ENCODE measurements at regions not wholly inside any gene's neighbourhood (a gene's known extent, or its start where the extent isn't known, plus 50 kb on each side); places are given as distances from the start of the nearest gene placed in this dataset.

DNA sequence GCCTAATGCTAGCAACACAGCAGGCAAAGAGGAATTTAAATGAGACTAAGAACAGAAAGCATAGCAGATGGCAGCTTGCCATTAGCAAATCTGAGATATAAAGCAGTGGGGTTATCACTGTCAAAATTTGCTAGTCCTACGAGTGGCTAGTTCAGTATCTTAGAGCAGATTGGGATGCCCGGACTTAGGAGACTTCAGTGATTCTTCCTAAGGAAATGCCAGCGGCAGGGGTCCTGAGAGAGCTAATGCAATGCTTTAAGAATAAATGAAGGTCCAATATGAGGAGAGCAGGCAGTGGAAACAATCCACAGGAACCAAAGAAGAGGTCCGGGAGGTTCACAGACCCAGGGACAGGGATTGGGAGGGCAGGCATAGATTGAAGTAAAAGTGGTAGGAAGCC, 169.3 kb upstream of the NPSR1 start:
- Histone ChIP-seq H3K4me1 (ENCODE audit: insufficient read depth) (peaks cover 24% of the 10 kb centered on the region), H3K27me3 (ENCODE audit: insufficient read depth) (no peaks in the 10 kb centered on the region), H3K36me3 (ENCODE audit: insufficient read depth) (no peaks in the 10 kb centered on the region), H3K9me2 (ENCODE audit: insufficient read depth) (peaks cover 14% of the 10 kb centered on the region; the same call in 1 of the 2 replicates), H3K4me3 (no peak overlapping the region), H3K79me2 (replicated peaks; ENCODE audit: insufficient read depth) (no peaks in the 10 kb centered on the region), H4K20me1 (replicated peaks; ENCODE audit: insufficient read depth) (no peaks in the 10 kb centered on the region), H2AFZ (peak overlapping the region; percentile 75; the same call in 1 of the 2 replicates), H3F3A (replicated peaks; ENCODE audit: low read depth) (no peaks in the 10 kb centered on the region), H3K4me2 (peak overlapping the region; percentile 49; the same call in 1 of the 2 replicates), H3K27ac (ENCODE audit: low read depth) (no peak overlapping the region)
- ATAC-seq: no peak
- peak; percentile 38 for DNase-seq (ENCODE audit: low spot score)
- Mint-ChIP-seq H3K36me3 (ENCODE audit: low read depth) (peaks cover 2% of the 10 kb centered on the region; the same call in 2 of the 3 replicates), H3K27ac (no peak overlapping the region; the same call in 1 of the 2 replicates), H3K4me3 (no peak overlapping the region; the same call in 2 of the 3 replicates), H3K27me3 (ENCODE audit: insufficient read depth, low read depth, poor library complexity) (no peaks in the 10 kb centered on the region), H3K4me1 (peaks cover 26% of the 10 kb centered on the region), H3K9me3 (no peaks in the 10 kb centered on the region; the same call in 2 of the 3 replicates)
- TF ChIP-seq, protein P1, sequence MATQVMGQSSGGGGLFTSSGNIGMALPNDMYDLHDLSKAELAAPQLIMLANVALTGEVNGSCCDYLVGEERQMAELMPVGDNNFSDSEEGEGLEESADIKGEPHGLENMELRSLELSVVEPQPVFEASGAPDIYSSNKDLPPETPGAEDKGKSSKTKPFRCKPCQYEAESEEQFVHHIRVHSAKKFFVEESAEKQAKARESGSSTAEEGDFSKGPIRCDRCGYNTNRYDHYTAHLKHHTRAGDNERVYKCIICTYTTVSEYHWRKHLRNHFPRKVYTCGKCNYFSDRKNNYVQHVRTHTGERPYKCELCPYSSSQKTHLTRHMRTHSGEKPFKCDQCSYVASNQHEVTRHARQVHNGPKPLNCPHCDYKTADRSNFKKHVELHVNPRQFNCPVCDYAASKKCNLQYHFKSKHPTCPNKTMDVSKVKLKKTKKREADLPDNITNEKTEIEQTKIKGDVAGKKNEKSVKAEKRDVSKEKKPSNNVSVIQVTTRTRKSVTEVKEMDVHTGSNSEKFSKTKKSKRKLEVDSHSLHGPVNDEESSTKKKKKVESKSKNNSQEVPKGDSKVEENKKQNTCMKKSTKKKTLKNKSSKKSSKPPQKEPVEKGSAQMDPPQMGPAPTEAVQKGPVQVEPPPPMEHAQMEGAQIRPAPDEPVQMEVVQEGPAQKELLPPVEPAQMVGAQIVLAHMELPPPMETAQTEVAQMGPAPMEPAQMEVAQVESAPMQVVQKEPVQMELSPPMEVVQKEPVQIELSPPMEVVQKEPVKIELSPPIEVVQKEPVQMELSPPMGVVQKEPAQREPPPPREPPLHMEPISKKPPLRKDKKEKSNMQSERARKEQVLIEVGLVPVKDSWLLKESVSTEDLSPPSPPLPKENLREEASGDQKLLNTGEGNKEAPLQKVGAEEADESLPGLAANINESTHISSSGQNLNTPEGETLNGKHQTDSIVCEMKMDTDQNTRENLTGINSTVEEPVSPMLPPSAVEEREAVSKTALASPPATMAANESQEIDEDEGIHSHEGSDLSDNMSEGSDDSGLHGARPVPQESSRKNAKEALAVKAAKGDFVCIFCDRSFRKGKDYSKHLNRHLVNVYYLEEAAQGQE (IDR thresholded peaks at IDR 0.05; ENCODE audit: unreplicated experiment): no peak
- TF ChIP-seq EZH2 (IDR thresholded peaks at IDR 0.05; ENCODE audit: low read depth, unreplicated experiment): no peak
- TF ChIP-seq ZNF331 (CRISPR knock-in tag; IDR thresholded peaks at IDR 0.05; ENCODE audit: low read depth): no peak
- TF ChIP-seq JUNB (IDR thresholded peaks at IDR 0.05; ENCODE audit: unreplicated experiment): no peak
- no peak for TF ChIP-seq CREB1 (CRISPR knock-in tag; IDR thresholded peaks at IDR 0.05; ENCODE audit: low read depth)
- no peak for TF ChIP-seq POLR2AphosphoS5 (IDR thresholded peaks at IDR 0.05; ENCODE audit: low read depth)
- TF ChIP-seq, protein P2, sequence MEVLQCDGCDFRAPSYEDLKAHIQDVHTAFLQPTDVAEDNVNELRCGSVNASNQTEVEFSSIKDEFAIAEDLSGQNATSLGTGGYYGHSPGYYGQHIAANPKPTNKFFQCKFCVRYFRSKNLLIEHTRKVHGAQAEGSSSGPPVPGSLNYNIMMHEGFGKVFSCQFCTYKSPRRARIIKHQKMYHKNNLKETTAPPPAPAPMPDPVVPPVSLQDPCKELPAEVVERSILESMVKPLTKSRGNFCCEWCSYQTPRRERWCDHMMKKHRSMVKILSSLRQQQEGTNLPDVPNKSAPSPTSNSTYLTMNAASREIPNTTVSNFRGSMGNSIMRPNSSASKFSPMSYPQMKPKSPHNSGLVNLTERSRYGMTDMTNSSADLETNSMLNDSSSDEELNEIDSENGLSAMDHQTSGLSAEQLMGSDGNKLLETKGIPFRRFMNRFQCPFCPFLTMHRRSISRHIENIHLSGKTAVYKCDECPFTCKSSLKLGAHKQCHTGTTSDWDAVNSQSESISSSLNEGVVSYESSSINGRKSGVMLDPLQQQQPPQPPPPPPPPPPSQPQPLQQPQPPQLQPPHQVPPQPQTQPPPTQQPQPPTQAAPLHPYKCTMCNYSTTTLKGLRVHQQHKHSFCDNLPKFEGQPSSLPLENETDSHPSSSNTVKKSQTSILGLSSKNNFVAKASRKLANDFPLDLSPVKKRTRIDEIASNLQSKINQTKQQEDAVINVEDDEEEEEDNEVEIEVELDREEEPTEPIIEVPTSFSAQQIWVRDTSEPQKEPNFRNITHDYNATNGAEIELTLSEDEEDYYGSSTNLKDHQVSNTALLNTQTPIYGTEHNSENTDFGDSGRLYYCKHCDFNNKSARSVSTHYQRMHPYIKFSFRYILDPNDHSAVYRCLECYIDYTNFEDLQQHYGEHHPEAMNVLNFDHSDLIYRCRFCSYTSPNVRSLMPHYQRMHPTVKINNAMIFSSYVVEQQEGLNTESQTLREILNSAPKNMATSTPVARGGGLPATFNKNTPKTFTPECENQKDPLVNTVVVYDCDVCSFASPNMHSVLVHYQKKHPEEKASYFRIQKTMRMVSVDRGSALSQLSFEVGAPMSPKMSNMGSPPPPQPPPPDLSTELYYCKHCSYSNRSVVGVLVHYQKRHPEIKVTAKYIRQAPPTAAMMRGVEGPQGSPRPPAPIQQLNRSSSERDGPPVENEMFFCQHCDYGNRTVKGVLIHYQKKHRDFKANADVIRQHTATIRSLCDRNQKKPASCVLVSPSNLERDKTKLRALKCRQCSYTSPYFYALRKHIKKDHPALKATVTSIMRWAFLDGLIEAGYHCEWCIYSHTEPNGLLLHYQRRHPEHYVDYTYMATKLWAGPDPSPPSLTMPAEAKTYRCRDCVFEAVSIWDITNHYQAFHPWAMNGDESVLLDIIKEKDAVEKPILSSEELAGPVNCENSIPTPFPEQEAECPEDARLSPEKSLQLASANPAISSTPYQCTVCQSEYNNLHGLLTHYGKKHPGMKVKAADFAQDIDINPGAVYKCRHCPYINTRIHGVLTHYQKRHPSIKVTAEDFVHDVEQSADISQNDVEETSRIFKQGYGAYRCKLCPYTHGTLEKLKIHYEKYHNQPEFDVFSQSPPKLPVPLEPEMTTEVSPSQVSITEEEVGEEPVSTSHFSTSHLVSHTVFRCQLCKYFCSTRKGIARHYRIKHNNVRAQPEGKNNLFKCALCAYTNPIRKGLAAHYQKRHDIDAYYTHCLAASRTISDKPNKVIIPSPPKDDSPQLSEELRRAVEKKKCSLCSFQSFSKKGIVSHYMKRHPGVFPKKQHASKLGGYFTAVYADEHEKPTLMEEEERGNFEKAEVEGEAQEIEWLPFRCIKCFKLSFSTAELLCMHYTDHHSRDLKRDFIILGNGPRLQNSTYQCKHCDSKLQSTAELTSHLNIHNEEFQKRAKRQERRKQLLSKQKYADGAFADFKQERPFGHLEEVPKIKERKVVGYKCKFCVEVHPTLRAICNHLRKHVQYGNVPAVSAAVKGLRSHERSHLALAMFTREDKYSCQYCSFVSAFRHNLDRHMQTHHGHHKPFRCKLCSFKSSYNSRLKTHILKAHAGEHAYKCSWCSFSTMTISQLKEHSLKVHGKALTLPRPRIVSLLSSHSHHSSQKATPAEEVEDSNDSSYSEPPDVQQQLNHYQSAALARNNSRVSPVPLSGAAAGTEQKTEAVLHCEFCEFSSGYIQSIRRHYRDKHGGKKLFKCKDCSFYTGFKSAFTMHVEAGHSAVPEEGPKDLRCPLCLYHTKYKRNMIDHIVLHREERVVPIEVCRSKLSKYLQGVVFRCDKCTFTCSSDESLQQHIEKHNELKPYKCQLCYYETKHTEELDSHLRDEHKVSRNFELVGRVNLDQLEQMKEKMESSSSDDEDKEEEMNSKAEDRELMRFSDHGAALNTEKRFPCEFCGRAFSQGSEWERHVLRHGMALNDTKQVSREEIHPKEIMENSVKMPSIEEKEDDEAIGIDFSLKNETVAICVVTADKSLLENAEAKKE (CRISPR knock-in tag; IDR thresholded peaks at IDR 0.05): no peak
- no peak for TF ChIP-seq NANOG (IDR thresholded peaks at IDR 0.05; ENCODE audit: borderline replicate concordance)
- TF ChIP-seq EZH2phosphoT487 (IDR thresholded peaks at IDR 0.05; ENCODE audit: unreplicated experiment): no peak
- TF ChIP-seq, protein P3, sequence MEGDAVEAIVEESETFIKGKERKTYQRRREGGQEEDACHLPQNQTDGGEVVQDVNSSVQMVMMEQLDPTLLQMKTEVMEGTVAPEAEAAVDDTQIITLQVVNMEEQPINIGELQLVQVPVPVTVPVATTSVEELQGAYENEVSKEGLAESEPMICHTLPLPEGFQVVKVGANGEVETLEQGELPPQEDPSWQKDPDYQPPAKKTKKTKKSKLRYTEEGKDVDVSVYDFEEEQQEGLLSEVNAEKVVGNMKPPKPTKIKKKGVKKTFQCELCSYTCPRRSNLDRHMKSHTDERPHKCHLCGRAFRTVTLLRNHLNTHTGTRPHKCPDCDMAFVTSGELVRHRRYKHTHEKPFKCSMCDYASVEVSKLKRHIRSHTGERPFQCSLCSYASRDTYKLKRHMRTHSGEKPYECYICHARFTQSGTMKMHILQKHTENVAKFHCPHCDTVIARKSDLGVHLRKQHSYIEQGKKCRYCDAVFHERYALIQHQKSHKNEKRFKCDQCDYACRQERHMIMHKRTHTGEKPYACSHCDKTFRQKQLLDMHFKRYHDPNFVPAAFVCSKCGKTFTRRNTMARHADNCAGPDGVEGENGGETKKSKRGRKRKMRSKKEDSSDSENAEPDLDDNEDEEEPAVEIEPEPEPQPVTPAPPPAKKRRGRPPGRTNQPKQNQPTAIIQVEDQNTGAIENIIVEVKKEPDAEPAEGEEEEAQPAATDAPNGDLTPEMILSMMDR (conservative IDR thresholded peaks at IDR 0.05; ENCODE audit: low read depth in 2 of 2): no peak
- TF ChIP-seq, protein P4, sequence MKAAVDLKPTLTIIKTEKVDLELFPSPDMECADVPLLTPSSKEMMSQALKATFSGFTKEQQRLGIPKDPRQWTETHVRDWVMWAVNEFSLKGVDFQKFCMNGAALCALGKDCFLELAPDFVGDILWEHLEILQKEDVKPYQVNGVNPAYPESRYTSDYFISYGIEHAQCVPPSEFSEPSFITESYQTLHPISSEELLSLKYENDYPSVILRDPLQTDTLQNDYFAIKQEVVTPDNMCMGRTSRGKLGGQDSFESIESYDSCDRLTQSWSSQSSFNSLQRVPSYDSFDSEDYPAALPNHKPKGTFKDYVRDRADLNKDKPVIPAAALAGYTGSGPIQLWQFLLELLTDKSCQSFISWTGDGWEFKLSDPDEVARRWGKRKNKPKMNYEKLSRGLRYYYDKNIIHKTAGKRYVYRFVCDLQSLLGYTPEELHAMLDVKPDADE (IDR thresholded peaks at IDR 0.05): no peak
- TF ChIP-seq ZNF114 (CRISPR knock-in tag; IDR thresholded peaks at IDR 0.05): no peak
- TF ChIP-seq STAT1 (IDR thresholded peaks at IDR 0.05; ENCODE audit: unreplicated experiment): no peak

Measured in GM23338 (cell line).